Motor neuron (in vitro differentiated cells): ENCODE measurements at regions not wholly inside any gene's neighbourhood (a gene's known extent, or its start where the extent isn't known, plus 50 kb on each side); places are given as distances from the start of the nearest gene placed in this dataset.
A peak's percentile ranks its signal among the peaks of the same experiment; 100 is the strongest.

Experiments
- ATAC-seq, 8 experiments: fragments of 200-7000 bp; cut with Tn5 transposase; replicated peaks in 6 of 8; 2 replicates each; pipeline ENCODE4 v1.8.0; 2021; ENCODE audit warnings: mild to moderate bottlenecking in 8 of 8, moderate library complexity in 8 of 8
- H3K27ac ChIP-seq, 2 donors: fragments of 250-450 bp; sonication (Bioruptor Pico); 2 replicates each; pipeline ENCODE4 v1.9.0; 2021; ENCODE audit warnings: antibody characterized with exemption in 2 of 2, mild to moderate bottlenecking in 2 of 2, moderate library complexity in 1 of 2
- H3K4me1 ChIP-seq, 2 donors: fragments of 250-450 bp; sonication (Bioruptor Pico); replicated peaks in 1 of 2; 2 replicates each; pipeline ENCODE4 v1.6.1; 2021; ENCODE audit warnings: antibody characterized with exemption in 2 of 2, mild to moderate bottlenecking in 2 of 2, moderate library complexity in 1 of 2
- H3K4me3 ChIP-seq, 5 donors: fragments of 250-450 bp; sonication (Bioruptor Pico); 2 replicates each; pipeline ENCODE4 v1.9.0; 2021; ENCODE audit warnings: antibody characterized with exemption in 5 of 5, mild to moderate bottlenecking in 5 of 5, moderate library complexity in 4 of 5
- WGBS, 10 experiments: fragments of 450-650 bp; shearing (Covaris generic); methylation state at CpG; one replicate each; pipeline ENCODE4 v1.0.0; 2022; 5-methylcytosine and 5-hydroxymethylcytosine counted together
- in situ Hi-C, 9 experiments: fragments of 400-800 bp; cut with MboI; loops; one replicate each; pipeline ENCODE4 v1.15.0; 2021; ENCODE audit warnings: low sequenced_read_pairs in 9 of 9, low pct_unique_long_range_greater_than_20kb in 2 of 9; ENCODE audit not compliant: unreplicated experiment in 9 of 9

- H3K27ac ChIP-seq = no peak overlapping the region
These were observed 296.0 kb downstream of the OLFM4 start for GRCh38 chr13:53324656-53325055.

DNA sequence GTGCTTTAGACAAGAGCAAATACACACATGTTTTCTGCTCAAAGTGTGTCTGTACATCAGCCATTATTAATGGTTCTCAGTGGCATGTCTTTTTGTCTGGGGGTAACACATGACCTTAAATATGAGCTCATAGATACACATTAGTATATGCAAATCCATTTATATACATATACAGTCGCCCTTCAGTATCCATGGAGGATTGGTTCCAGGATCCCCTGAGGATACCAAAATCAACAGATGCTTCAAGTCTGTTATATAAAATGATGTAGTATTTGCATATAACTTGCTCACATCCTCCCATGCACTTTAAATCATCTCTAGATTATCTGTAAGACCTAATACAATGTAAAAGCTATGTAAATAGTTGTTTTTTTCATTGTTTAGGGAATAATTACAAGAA is 298.1 kb downstream of the OLFM4 start:
- WGBS, 10 experiments = 0 to 78% (median 0%) methylated on average over 1 of the region's 1 CpG; no CpG with 5 or more reads in 7 of the 10 experiments
- ATAC-seq = peak in 2 of 8 experiments; percentile 55 to 72
- in situ Hi-C loops = no loop called here
- Histone ChIP-seq H3K4me1 (peaks cover 13 to 35% of the 10 kb centered on the region in 2 donors), H3K27ac (no peak overlapping the region), H3K4me3 (no peak overlapping the region)

More at GRCh38 chr13:53324656-53325055, 296.0 kb downstream of the OLFM4 start:
- peaks cover 34 to 52% of the 10 kb centered on the region in 2 donors for H3K4me1 ChIP-seq
- WGBS, 10 experiments = 0 to 100% (median 39%) methylated on average over 1 to 2 of the region's 2 CpGs
- no peak overlapping the region for H3K4me3 ChIP-seq
- in situ Hi-C loops = no loop called here
- ATAC-seq = no peak

DNA sequence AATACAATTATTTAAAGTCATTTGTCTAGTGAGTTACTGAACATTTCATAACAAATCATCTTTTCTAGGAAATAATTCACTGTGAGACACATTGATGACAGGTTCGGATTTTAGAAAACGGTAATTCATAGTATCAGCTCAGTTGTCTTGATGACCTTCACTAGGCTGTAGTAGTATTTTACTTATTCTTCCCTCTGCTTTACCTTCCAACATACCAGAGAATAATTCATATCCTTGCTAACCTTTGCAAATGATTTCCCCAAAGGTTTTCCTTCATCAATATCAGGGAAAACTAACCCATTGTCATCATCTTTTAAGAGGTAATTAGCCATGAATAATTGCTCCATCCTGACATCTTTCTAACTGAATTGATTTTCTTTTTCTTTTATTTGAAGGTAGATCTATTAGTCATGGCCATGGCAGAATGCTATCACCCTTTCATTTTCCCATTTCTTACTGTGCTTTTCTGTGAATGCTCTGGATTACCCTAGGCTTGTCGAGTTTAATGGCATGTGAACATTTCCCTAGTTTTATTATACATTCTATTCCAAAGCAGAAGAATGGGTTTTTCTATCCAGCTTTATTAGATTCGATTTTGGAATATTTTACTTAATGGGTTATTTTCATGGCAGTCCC is 299.2 kb downstream of the OLFM4 start:
- Histone ChIP-seq H3K4me3 (no peak overlapping the region), H3K27ac (no peak overlapping the region), H3K4me1 (peaks cover 4 to 30% of the 10 kb centered on the region in 2 donors)
- in situ Hi-C loops = no loop called here
- ATAC-seq = peak in 5 of 8 experiments; percentile 31 to 90 (median 71)
- 0 to 60% (median 20%) methylated on average over 1 to 4 of the region's 4 CpGs; no CpG with 5 or more reads in 1 of the 10 experiments for WGBS, 10 experiments

DNA sequence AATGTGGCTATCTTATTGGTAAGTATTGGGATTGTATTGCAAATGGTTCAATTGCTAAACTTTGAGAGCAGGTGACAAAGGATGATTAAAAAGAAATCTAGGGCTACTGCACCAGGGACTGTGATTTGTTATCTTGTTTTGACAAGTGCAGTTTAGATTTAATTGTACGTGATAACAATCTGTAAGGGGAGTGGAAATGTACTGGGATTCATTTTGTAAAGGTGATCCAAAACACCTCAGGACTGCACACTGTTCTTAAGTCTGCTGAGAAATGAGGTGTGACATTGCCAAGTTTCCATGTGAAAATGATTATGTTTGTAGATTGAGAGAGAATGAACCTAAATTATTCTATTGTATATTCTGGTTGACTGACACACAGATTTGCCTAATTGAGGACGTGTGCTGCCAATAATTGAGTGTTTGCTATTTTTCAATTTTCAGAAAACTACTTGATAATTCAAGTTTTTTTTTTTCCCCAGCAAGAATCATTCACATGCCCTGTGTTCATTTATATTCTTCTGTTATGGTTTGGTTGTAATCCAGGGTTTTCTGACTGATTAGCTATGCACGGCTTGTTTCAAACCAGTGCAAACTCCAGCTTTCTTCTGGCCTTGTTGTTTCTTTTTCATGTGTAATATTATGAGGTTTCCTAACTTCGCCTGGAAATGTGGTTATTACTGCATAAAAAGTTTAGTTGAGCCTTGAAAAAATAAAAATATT is 308.0 kb downstream of the OLFM4 start:
- WGBS, 10 experiments = 0 to 83% (median 66%) methylated on average over 1 to 4 of the region's 4 CpGs
- Histone ChIP-seq H3K4me3 (no peak overlapping the region), H3K27ac (no peak overlapping the region), H3K4me1 (no peaks in the 10 kb centered on the region)
- ATAC-seq = no peak
- in situ Hi-C loops = no loop called here

- in situ Hi-C loops = no loop called here
- 0 to 100% (median 79%) methylated on average over 1 to 3 of the region's 3 CpGs for WGBS, 10 experiments
- Histone ChIP-seq H3K27ac (no peak overlapping the region), H3K4me3 (no peak overlapping the region), H3K4me1 (peaks cover 0 to 8% of the 10 kb centered on the region in 2 donors)
- ATAC-seq = no peak
These were observed 310.1 kb downstream of the OLFM4 start for GRCh38 chr13:53338760-53339159.

DNA sequence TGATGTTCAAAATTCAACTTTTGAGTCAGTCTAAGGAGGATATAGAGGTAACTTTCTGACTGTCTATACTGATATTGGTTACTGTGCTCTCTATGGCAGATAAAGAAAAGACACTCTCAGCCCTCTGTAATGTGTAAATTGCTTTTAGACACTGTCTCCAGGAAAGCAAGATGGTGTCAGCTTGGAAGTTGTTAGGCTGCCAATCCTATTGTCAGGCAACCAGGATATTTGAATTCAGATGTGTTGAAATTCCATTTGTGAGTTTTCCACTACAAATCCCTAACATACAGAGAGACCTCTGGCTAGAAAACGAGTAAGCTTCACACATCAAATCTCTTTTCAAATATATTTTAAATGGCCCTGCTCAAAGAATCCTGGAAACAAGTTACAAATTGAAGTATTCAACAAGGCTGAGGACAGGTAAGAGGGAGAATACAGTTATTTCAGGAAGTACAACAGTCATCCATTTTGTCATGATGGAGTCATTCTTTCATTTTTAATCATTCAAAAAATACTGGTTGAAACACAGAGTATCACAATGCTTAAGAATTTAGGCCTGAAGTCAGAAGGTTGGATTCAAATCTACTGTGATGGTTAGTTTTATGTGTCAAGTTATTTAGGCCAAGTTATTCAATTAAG is 312.0 kb downstream of the OLFM4 start:
- 0 to 86% (median 52%) methylated on average over 1 of the region's 1 CpG; no CpG with 5 or more reads in 2 of the 10 experiments for WGBS, 10 experiments
- in situ Hi-C loops = no loop called here
- Histone ChIP-seq H3K4me3 (no peak overlapping the region), H3K4me1 (peaks cover 0 to 8% of the 10 kb centered on the region in 2 donors), H3K27ac (no peak overlapping the region)
- ATAC-seq = peak in 1 of 8 experiments; percentile 26

GRCh38 chr13:53341144-53341510 is 312.5 kb downstream of the OLFM4 start:
- Histone ChIP-seq H3K4me3 (no peak overlapping the region), H3K27ac (no peak overlapping the region), H3K4me1 (peaks cover 0 to 8% of the 10 kb centered on the region in 2 donors)
- 0 to 95% (median 63%) methylated on average over 1 to 3 of the region's 3 CpGs; no CpG with 5 or more reads in 2 of the 10 experiments for WGBS, 10 experiments
- in situ Hi-C loops = no loop called here
- no peak for ATAC-seq

GRCh38 chr13:53342623-53343360 is 314.2 kb downstream of the OLFM4 start:
- Histone ChIP-seq H3K27ac (no peak overlapping the region), H3K4me3 (no peak overlapping the region), H3K4me1 (peaks cover 0 to 8% of the 10 kb centered on the region in 2 donors)
- WGBS, 10 experiments = 0 to 72% (median 23%) methylated on average over 1 to 3 of the region's 3 CpGs; no CpG with 5 or more reads in 2 of the 10 experiments
- in situ Hi-C loops = no loop called here
- ATAC-seq = peak in 5 of 8 experiments; percentile 36 to 59 (median 49)

DNA sequence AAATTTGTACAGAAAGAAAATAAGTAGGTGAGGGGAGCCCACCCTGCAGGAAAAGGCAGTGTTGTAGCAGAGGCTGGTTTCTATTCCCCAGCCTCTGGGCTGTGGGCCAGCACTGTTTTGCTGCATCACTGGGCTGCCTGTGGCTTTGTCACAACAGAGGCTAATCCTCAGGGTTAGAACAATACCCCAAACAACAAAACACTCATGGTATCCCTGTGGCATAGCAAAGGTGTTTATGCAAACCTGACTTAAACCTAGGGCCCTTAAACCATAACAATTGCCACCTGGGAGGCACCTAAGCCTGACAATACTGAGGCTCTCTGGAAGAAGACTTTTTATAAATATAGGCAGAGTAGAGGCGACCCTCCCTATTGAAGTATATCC is 314.7 kb downstream of the OLFM4 start:
- Histone ChIP-seq H3K27ac (no peak overlapping the region), H3K4me1 (peaks cover 0 to 8% of the 10 kb centered on the region in 2 donors), H3K4me3 (no peak overlapping the region)
- 0 to 100% (median 85%) methylated on average over 1 of the region's 1 CpG; no CpG with 5 or more reads in 2 of the 10 experiments for WGBS, 10 experiments
- peak in 5 of 8 experiments; percentile 36 to 80 (median 58) for ATAC-seq
- in situ Hi-C loops = no loop called here

- 0 to 80% (median 51%) methylated on average over 1 of the region's 1 CpG; no CpG with 5 or more reads in 4 of the 10 experiments for WGBS, 10 experiments
- H3K27ac ChIP-seq = no peak overlapping the region
- in situ Hi-C loops = no loop called here
- peak in 5 of 8 experiments; percentile 88 to 99 (median 99) for ATAC-seq
- peaks cover 5 to 18% of the 10 kb centered on the region in 2 donors for H3K4me1 ChIP-seq
- no peak overlapping the region for H3K4me3 ChIP-seq
These were observed 322.4 kb downstream of the OLFM4 start for GRCh38 chr13:53351021-53351420.

- WGBS, 10 experiments = 0 to 100% (median 62%) methylated on average over 1 to 3 of the region's 3 CpGs; no CpG with 5 or more reads in 2 of the 10 experiments
- in situ Hi-C loops = no loop called here
- H3K4me1 ChIP-seq = no peaks in the 10 kb centered on the region
- no peak overlapping the region for H3K27ac ChIP-seq
- no peak overlapping the region for H3K4me3 ChIP-seq
- no peak for ATAC-seq
These were observed 329.0 kb downstream of the OLFM4 start for GRCh38 chr13:53357582-53357981.

DNA sequence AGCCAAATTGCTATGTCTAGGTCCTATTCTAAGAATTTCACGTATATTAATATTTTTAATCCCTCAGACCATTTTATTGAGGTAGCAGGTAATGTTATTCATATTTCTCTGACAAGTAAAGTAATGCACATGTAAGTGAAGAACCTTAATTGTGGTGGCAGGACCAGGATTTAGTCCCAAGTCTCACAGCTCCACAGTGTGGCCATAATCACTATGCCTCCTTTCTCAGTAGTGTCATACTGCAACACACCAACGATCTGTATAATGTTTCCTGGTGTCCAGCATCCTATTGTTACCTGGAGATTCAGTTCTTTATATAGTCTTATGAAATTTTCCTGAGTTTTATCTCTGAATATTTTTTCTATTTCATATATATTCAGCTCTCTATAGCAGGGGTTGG is 340.3 kb downstream of the OLFM4 start:
- no peaks in the 10 kb centered on the region for H3K4me1 ChIP-seq
- 0 to 92% (median 53%) methylated on average over 1 to 2 of the region's 2 CpGs; no CpG with 5 or more reads in 1 of the 10 experiments for WGBS, 10 experiments
- no peak overlapping the region for H3K27ac ChIP-seq
- peak in 5 of 8 experiments; percentile 34 to 56 (median 52) for ATAC-seq
- in situ Hi-C loops = no loop called here
- no peak overlapping the region for H3K4me3 ChIP-seq
